Calu3 (cell line): ENCODE measurements at regions not wholly inside any gene's neighbourhood (a gene's known extent, or its start where the extent isn't known, plus 50 kb on each side); places are given as distances from the start of the nearest gene placed in this dataset.
A peak's percentile ranks its signal among the peaks of the same experiment; 100 is the strongest.

ENCODE experiments used
- BruUV-seq: library from RNA; stranded (reverse); fragments of 400-500 nt; replicated peaks from 2 replicates; lab custom pipeline; 2021; lab: Mats Ljungman, UMichigan
- CTCF ChIA-PET: fragments of 300-600 bp; sonication (Branson Sonifier 250); formaldehyde crosslinking; loops from one replicate; lab custom pipeline; 2022; ENCODE audit warnings: antibody characterized with exemption; lab: Charles Lee
- DNase-seq: peaks from one replicate; pipeline ENCODE4 v3.0.0; 2022
- H3K27ac Mint-ChIP-seq: one replicate; pipeline ENCODE4 v1.8.0; 2022; ENCODE audit warnings: mixed read lengths; ENCODE audit not compliant: unreplicated experiment
- H3K27me3 Mint-ChIP-seq: one replicate; pipeline ENCODE4 v1.8.0; 2022; ENCODE audit warnings: mixed read lengths; ENCODE audit not compliant: unreplicated experiment
- H3K36me3 Mint-ChIP-seq: one replicate; pipeline ENCODE4 v1.8.0; 2022; ENCODE audit warnings: mild to moderate bottlenecking, moderate library complexity, mixed read lengths; ENCODE audit not compliant: insufficient read depth, unreplicated experiment
- H3K4me1 Mint-ChIP-seq: one replicate; pipeline ENCODE4 v1.8.0; 2022; ENCODE audit warnings: mild to moderate bottlenecking, low read depth, mixed read lengths; ENCODE audit not compliant: unreplicated experiment
- H3K4me3 Mint-ChIP-seq: one replicate; pipeline ENCODE4 v1.8.0; 2022; ENCODE audit warnings: mild to moderate bottlenecking, low read depth, moderate library complexity, mixed read lengths; ENCODE audit not compliant: unreplicated experiment
- H3K9me3 Mint-ChIP-seq: one replicate; pipeline ENCODE4 v1.8.0; 2022; ENCODE audit warnings: low read depth, mixed read lengths; ENCODE audit not compliant: unreplicated experiment
- intact Hi-C: fragments of 100-400 bp; cut with micrococcal nuclease; formaldehyde crosslinking; loops from one replicate; pipeline ENCODE4 v1.10.0; 2022; ENCODE audit not compliant: unreplicated experiment
- TF ChIP-seq, protein P1 (sequence below): fragments of 200-600 bp; IDR thresholded peaks from one replicate; pipeline ENCODE4 v1.8.0; 2022; ENCODE audit warnings: antibody characterized with exemption; ENCODE audit not compliant: unreplicated experiment

DNA sequence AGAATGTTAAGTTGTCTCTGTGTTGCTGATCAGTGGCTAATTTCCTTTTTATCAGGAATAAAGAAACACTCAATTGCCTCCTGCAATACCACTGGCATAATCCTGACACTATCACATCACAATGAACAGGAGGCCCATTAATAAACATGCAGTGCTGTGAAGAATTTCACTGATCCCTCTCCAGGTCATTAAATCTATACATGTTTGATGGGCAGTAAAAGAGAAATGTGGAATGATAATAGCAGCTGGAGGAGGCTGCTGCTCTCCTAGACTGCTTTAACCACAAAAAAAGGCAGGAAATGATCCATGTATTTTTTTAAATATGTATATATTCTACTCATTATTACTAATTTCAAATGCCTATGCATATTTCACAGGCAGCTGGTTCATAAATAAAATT lies 202.1 kb downstream of the CENPC start:
- TF ChIP-seq, protein P1, sequence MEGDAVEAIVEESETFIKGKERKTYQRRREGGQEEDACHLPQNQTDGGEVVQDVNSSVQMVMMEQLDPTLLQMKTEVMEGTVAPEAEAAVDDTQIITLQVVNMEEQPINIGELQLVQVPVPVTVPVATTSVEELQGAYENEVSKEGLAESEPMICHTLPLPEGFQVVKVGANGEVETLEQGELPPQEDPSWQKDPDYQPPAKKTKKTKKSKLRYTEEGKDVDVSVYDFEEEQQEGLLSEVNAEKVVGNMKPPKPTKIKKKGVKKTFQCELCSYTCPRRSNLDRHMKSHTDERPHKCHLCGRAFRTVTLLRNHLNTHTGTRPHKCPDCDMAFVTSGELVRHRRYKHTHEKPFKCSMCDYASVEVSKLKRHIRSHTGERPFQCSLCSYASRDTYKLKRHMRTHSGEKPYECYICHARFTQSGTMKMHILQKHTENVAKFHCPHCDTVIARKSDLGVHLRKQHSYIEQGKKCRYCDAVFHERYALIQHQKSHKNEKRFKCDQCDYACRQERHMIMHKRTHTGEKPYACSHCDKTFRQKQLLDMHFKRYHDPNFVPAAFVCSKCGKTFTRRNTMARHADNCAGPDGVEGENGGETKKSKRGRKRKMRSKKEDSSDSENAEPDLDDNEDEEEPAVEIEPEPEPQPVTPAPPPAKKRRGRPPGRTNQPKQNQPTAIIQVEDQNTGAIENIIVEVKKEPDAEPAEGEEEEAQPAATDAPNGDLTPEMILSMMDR: no peak
- intact Hi-C loops: no loop called here
- CTCF ChIA-PET: no interaction called here
- BruUV-seq: no TSS peak
- H3K27ac Mint-ChIP-seq: no peak overlapping the region
- H3K36me3 Mint-ChIP-seq: no peaks in the 10 kb centered on the region
- H3K27me3 Mint-ChIP-seq: no peaks in the 10 kb centered on the region
- no peaks in the 10 kb centered on the region for H3K9me3 Mint-ChIP-seq
- no peaks in the 10 kb centered on the region for H3K4me1 Mint-ChIP-seq
- no peak for DNase-seq
- H3K4me3 Mint-ChIP-seq: no peak overlapping the region

DNA sequence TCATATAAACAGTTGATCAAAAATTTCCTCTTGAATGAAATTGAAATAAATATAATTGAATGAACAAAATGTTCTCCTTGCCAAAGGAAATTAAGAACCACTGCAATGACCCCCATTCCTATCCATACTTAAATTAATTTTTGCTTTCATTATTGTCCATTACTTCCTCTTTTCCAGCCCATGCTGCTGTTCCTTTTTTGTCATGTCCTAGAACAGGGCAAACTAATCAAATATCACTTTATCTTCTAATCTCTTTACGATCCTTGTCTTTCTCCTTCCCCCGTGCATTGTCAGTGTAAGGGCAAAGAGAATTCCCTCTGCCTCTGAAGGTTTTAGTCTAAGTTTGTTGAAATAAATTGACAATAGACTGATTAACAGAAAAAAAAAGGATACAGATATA lies 203.0 kb downstream of the CENPC start:
- Mint-ChIP-seq H3K4me1 (no peaks in the 10 kb centered on the region), H3K27ac (no peak overlapping the region), H3K4me3 (no peak overlapping the region), H3K9me3 (no peaks in the 10 kb centered on the region), H3K36me3 (no peaks in the 10 kb centered on the region), H3K27me3 (no peaks in the 10 kb centered on the region)
- DNase-seq: no peak
- intact Hi-C loops: no loop called here
- CTCF ChIA-PET: no interaction called here
- no TSS peak for BruUV-seq
- TF ChIP-seq, protein P1: no peak

DNA sequence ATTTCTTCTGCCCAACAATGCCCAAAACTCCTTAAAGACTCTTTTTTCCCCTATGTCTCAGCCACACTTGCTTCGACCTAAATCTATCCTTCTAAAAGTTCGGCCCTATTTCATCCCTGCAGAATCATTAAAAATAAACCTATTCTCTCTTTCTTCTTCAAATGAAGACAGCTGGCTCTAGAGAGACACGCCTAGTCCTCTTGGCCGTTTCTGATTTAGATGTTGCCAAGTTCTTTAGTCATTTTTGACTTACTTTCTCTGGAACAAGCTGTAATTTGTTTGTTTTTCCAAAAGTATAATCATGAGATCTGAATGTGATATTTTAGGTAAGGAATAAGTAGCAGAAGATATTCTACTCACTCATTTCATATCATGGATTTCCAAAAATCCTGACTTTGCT lies 211.6 kb downstream of the CENPC start:
- intact Hi-C loops: no loop called here
- Mint-ChIP-seq H3K27me3 (no peaks in the 10 kb centered on the region), H3K9me3 (no peaks in the 10 kb centered on the region), H3K4me1 (no peaks in the 10 kb centered on the region), H3K27ac (no peak overlapping the region), H3K4me3 (no peak overlapping the region), H3K36me3 (no peaks in the 10 kb centered on the region)
- no TSS peak for BruUV-seq
- CTCF ChIA-PET: interaction anchor here (0.6 kb wide), 1 partner anchor 1723 kb away, joined by 6 read pairs; no protein-coding TSS in a partner anchor
- no peak for DNase-seq
- TF ChIP-seq, protein P1: no peak

DNA sequence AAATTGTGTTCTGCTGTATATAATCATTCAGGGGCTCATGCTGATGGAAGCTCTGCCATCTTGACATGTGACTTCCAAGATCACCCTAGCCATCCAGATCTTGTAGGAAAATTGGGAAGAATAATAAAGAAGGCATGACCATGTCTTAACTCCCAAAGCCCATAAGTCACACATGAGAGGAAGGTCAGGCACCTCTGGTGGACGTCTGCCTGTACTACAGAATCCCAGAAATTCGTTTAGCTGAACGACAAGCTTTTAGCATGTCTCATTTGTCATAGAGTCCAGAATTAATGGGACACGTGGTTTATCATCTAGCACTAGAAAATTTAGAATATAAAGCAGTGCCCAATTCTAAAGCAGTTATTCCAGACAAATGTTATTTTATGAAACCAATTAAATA lies 212.7 kb downstream of the CENPC start:
- BruUV-seq: no TSS peak

More for the DNA sequence above, 212.7 kb downstream of the CENPC start:
- intact Hi-C loops: no loop called here
- DNase-seq: peak; percentile 2
- CTCF ChIA-PET: no interaction called here
- Mint-ChIP-seq H3K27me3 (no peaks in the 10 kb centered on the region), H3K9me3 (no peaks in the 10 kb centered on the region), H3K4me3 (no peak overlapping the region), H3K27ac (no peak overlapping the region), H3K36me3 (no peaks in the 10 kb centered on the region), H3K4me1 (no peaks in the 10 kb centered on the region)
- TF ChIP-seq, protein P1: peak; percentile 35
